K562 (cell line): ENCODE measurements at regions not wholly inside any gene's neighbourhood (a gene's known extent, or its start where the extent isn't known, plus 50 kb on each side); places are given as distances from the start of the nearest gene placed in this dataset.

Source experiments
- ATAC-seq: fragments of 200-7000 bp; cut with Tn5 transposase; 3 replicates; pipeline ENCODE4 v1.9.1; 2020; ENCODE audit warnings: moderate library complexity
- BruUV-seq: library from RNA; stranded (reverse); fragments of 400-500 nt; replicated peaks from 2 replicates; lab custom pipeline; 2021; lab: Mats Ljungman, UMichigan
- CTCF ChIA-PET: fragments of 300-600 bp; formaldehyde crosslinking; extraction: SDS; loops from one replicate; lab custom pipeline; 2021; ENCODE audit warnings: low intra/inter-chr PET ratio; lab: Yijun Ruan, JAX
- POLR2A ChIA-PET: fragments of 300-600, 350-650 bp; sonication (Branson Sonifier 250); formaldehyde crosslinking; extraction: SDS; loops from one replicate; lab custom pipeline; 2021; ENCODE audit warnings: antibody characterized with exemption, inconsistent platforms; lab: Yijun Ruan, JAX
- DNase-seq, 4 experiments: peaks; one replicate each; pipeline versions ENCODE4 v3.0.0 to v3.0.0-alpha.2; 2011 to 2018; ENCODE audit warnings: low spot score in 3 of 4, mixed read lengths in 3 of 4; ENCODE audit errors: extremely low read depth in 1 of 4
- FAIRE-seq: peaks from 2 replicates; lab custom pipeline; 2011; peaks lifted over from hg19 to GRCh38; lab: Jason Lieb, UNC
- H2AFZ ChIP-seq: 2 replicates; pipeline ENCODE4 v1.6.0; 2011; ENCODE audit warnings: low read depth, low read length, control low read depth, inconsistent platforms
- H3K27ac ChIP-seq: fragments of 200-600 bp; 3 replicates; pipeline ENCODE4 v1.8.0; 2011; ENCODE audit warnings: low read depth, mild to moderate bottlenecking, control low read depth, inconsistent platforms, low read length, moderate library complexity, mixed read lengths; ENCODE audit errors: extremely low read depth
- H3K27me3 ChIP-seq, 2 experiments: fragments of 300-600 bp in 1 of 2; 2 replicates in 1 of 2; 3 replicates in 1 of 2; pipeline versions ENCODE4 v1.6.0 to v1.8.0; 2011; ENCODE audit warnings: inconsistent platforms in 2 of 2, low read length in 2 of 2, mild to moderate bottlenecking in 1 of 2, mixed read lengths in 1 of 2, moderate library complexity in 1 of 2; ENCODE audit not compliant: control insufficient read depth in 2 of 2, insufficient read depth in 2 of 2
- H3K36me3 ChIP-seq: fragments of 300-600 bp; 3 replicates; pipeline ENCODE4 v1.8.0; 2011; ENCODE audit warnings: mild to moderate bottlenecking, low read length, inconsistent platforms; ENCODE audit not compliant: control insufficient read depth, insufficient read depth
- H3K4me1 ChIP-seq, 2 experiments: fragments of 200-600 bp in 1 of 2; replicated peaks in 1 of 2; 2 replicates in 1 of 2; 3 replicates in 1 of 2; pipeline versions ENCODE4 v1.5.1 to v1.8.0; 2011; ENCODE audit warnings: inconsistent platforms in 2 of 2, low read length in 2 of 2, mild to moderate bottlenecking in 1 of 2, mixed read lengths in 1 of 2, moderate library complexity in 1 of 2; ENCODE audit not compliant: control insufficient read depth in 2 of 2, insufficient read depth in 2 of 2
- H3K4me2 ChIP-seq: 2 replicates; pipeline ENCODE4 v1.6.1; 2011; ENCODE audit warnings: low read length, control low read depth, inconsistent platforms, mixed read lengths; ENCODE audit not compliant: insufficient read depth
- H3K4me3 ChIP-seq: fragments of 200-600 bp; sonication (generic), shearing (Covaris generic); 2 replicates; pipeline ENCODE4 v1.5.1; 2016; ENCODE audit warnings: control low read depth, inconsistent platforms
- H3K79me2 ChIP-seq: fragments of 200-600 bp; 3 replicates; pipeline ENCODE4 v1.8.0; 2011; ENCODE audit warnings: low read length, inconsistent platforms; ENCODE audit not compliant: control insufficient read depth, insufficient read depth
- H3K9ac ChIP-seq, 2 experiments: 2 replicates each; pipeline versions ENCODE4 v1.6.0 to v1.6.1; 2011; ENCODE audit warnings: low read depth in 2 of 2, low read length in 2 of 2, control low read depth in 1 of 2, inconsistent platforms in 1 of 2, mild to moderate bottlenecking in 1 of 2, mixed read lengths in 1 of 2; ENCODE audit not compliant: insufficient read depth in 1 of 2
- H3K9me1 ChIP-seq: one replicate; pipeline ENCODE4 v1.6.0; 2011; ENCODE audit warnings: inconsistent platforms, mild to moderate bottlenecking, low read length, moderate library complexity; ENCODE audit not compliant: control insufficient read depth, insufficient read depth
- H3K9me3 ChIP-seq: replicated peaks from 2 replicates; pipeline ENCODE4 v1.5.1; 2011; ENCODE audit warnings: low read depth, low read length, inconsistent platforms; ENCODE audit not compliant: control insufficient read depth, insufficient read depth
- H4K20me1 ChIP-seq: replicated peaks from 2 replicates; pipeline ENCODE4 v1.6.1; 2011; ENCODE audit warnings: low read length, inconsistent platforms, mixed read lengths; ENCODE audit not compliant: control insufficient read depth, insufficient read depth
- HOXB6 ChIP-seq: fragments of 250-450 bp; sonication (Bioruptor Pico); IDR thresholded peaks from 2 replicates; pipeline ENCODE4 v1.5.1; 2022; ENCODE audit warnings: mild to moderate bottlenecking, borderline replicate concordance
- NFYB ChIP-seq: IDR thresholded peaks from 2 replicates; pipeline ENCODE4 v1.6.1; 2011; ENCODE audit warnings: mild to moderate bottlenecking, moderate library complexity; ENCODE audit not compliant: insufficient read length; ENCODE audit errors: extremely low read depth
- RFX1 ChIP-seq: fragments of 450-650 bp; IDR thresholded peaks from 2 replicates; pipeline ENCODE4 v1.6.1; 2016; ENCODE audit warnings: mild to moderate bottlenecking, moderate library complexity
- TEAD1 ChIP-seq, 2 experiments: fragments of 450-650 bp in 1 of 2; sonication (generic) in 1 of 2; formaldehyde crosslinking; IDR thresholded peaks; 2 replicates each; pipeline versions ENCODE4 v1.4.0 to v1.8.0; 2020 to 2022; ENCODE audit warnings: mild to moderate bottlenecking in 2 of 2, missing genetic modification reagents in 1 of 2
- ZNF431 ChIP-seq: sonication (generic); formaldehyde crosslinking; IDR thresholded peaks from 2 replicates; pipeline ENCODE4 v1.8.0; 2022; ENCODE audit warnings: mild to moderate bottlenecking, missing genetic modification reagents
- ZNF764 ChIP-seq: fragments of 250-450 bp; sonication (Bioruptor Pico); IDR thresholded peaks from 2 replicates; pipeline ENCODE4 v1.4.0; 2020; ENCODE audit warnings: low read depth, mild to moderate bottlenecking, moderate library complexity
- WGBS: fragments of 100-300 bp; shearing (Covaris generic); methylation state at CpG from one replicate; pipeline ENCODE4 v1.1.6; 2016; ENCODE audit warnings: low coverage, mixed read lengths; ENCODE audit not compliant: insufficient coverage; ENCODE audit errors: missing lambda C conversion rate; 5-methylcytosine and 5-hydroxymethylcytosine counted together
- in situ Hi-C: fragments of 300-500 bp; cut with MboI; formaldehyde crosslinking; loops from 4 replicates; pipeline ENCODE4 v1.15.0; 2018; ENCODE audit warnings: inconsistent platforms, mixed read lengths
- intact Hi-C: fragments of 100-400 bp; cut with micrococcal nuclease; formaldehyde crosslinking; loops from 2 replicates; pipeline ENCODE4 v1.14.2; 2022
- TF ChIP-seq, protein P1 (sequence below): fragments of 450-650 bp; IDR thresholded peaks from 2 replicates; pipeline ENCODE4 v1.6.1; 2016; ENCODE audit warnings: antibody characterized with exemption
- TF ChIP-seq, protein P2 (sequence below), 2 experiments: IDR thresholded peaks; 2 replicates each; pipeline ENCODE4 v1.6.1; 2011; ENCODE audit warnings: borderline replicate concordance in 1 of 2, control low read depth in 1 of 2, low read depth in 1 of 2, low read length in 1 of 2, mild to moderate bottlenecking in 1 of 2, mixed read lengths in 1 of 2, moderate library complexity in 1 of 2; ENCODE audit not compliant: insufficient read depth in 1 of 2, insufficient read length in 1 of 2, poor library complexity in 1 of 2, severe bottlenecking in 1 of 2; ENCODE audit errors: extremely low read depth in 1 of 2

DNA sequence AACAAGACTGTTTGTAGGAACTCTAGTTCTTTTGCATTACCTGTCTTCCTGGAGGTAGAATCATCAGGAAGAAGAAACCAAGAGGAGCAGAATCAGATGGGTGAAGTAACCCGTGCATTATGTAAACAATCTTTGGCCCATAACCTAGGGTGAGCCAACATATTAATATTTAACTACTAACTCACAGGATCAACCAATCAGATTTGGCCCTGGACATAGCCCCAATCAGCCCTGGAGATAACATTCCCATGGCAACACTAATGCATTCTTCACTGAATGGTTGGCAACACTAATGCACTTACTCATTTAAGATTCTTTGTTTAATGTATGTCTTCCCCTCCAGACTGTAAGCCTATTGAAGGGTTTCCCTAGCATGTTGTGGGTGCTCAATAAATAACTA lies 72.0 kb upstream of the CTAGE1 start:
- Histone ChIP-seq H3K9me1 (no peaks in the 10 kb centered on the region), H3K79me2 (no peaks in the 10 kb centered on the region)
- no peak for FAIRE-seq

More for the DNA sequence above, 72.0 kb upstream of the CTAGE1 start:
- Histone ChIP-seq H3K9me3 (no peaks in the 10 kb centered on the region), H3K4me1 (peaks cover 0 to 12% of the 10 kb centered on the region in 2 experiments; a peak in 3 of 5 replicates), H3K4me3 (no peak overlapping the region), H3K4me2 (no peak overlapping the region), H3K36me3 (no peaks in the 10 kb centered on the region), H3K27me3 (no peaks in the 10 kb centered on the region), H3K9ac (no peak overlapping the region), H4K20me1 (no peaks in the 10 kb centered on the region), H3K27ac (no peak overlapping the region), H2AFZ (no peak overlapping the region)
- TF ChIP-seq, protein P1, sequence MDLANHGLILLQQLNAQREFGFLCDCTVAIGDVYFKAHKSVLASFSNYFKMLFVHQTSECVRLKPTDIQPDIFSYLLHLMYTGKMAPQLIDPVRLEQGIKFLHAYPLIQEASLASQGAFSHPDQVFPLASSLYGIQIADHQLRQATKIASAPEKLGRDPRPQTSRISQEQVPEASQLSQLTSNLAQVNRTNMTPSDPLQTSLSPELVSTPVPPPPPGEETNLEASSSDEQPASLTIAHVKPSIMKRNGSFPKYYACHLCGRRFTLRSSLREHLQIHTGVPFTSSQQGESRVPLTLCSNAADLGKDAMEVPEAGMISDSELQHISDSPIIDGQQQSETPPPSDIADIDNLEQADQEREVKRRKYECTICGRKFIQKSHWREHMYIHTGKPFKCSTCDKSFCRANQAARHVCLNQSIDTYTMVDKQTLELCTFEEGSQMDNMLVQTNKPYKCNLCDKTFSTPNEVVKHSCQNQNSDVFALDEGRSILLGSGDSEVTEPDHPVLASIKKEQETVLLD: no peak
- TF ChIP-seq TEAD1 (CRISPR knock-in tag; IDR thresholded peaks at IDR 0.05) (no peak), HOXB6 (no peak), ZNF764 (CRISPR knock-in tag) (no peak), NFYB (no peak), ZNF431 (no peak), RFX1 (peak; percentile 59)
- TF ChIP-seq, protein P2, sequence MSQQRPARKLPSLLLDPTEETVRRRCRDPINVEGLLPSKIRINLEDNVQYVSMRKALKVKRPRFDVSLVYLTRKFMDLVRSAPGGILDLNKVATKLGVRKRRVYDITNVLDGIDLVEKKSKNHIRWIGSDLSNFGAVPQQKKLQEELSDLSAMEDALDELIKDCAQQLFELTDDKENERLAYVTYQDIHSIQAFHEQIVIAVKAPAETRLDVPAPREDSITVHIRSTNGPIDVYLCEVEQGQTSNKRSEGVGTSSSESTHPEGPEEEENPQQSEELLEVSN (IDR thresholded peaks at IDR 0.05; ENCODE audit: borderline replicate concordance in 1 of 2, extremely low read depth in 1 of 2, insufficient read depth in 1 of 2, insufficient read length in 1 of 2, low read depth in 1 of 2, low read length in 1 of 2, poor library complexity in 1 of 2, severe bottlenecking in 1 of 2): no peak
- POLR2A ChIA-PET: interaction anchor here (1.8 kb wide), 1 partner anchor 10 kb away, joined by 5 read pairs; no protein-coding TSS in a partner anchor
- intact Hi-C loops (loop anchor here (2.0 kb wide), 1 partner anchor 73 kb away; no protein-coding TSS in a partner anchor), in situ Hi-C loops (no loop called here)
- peak in 1 of 4 experiments; percentile 13 for DNase-seq
- 0% methylated on average over 1 of the region's 1 CpG for WGBS
- BruUV-seq: no TSS peak
- CTCF ChIA-PET: no interaction called here
- no peak for ATAC-seq
